Ascending aorta (tissue), 2 donors: ENCODE measurements at regions not wholly inside any gene's neighbourhood (a gene's known extent, or its start where the extent isn't known, plus 50 kb on each side); places are given as distances from the start of the nearest gene placed in this dataset.
"Not testable (repeated sequence)": the region's sequence is repeated elsewhere in the genome, so short reads cannot be mapped to it uniquely, and the experiment has no call there.

ENCODE experiments used
- DNase-seq, 2 donors: peaks; one replicate each; pipeline ENCODE4 v3.0.0-alpha.2; 2019; ENCODE audit warnings: low spot score in 2 of 2
- H3K27ac ChIP-seq, 2 donors: fragments of 200-600 bp; sonication (generic); one replicate each; pipeline ENCODE4 v1.5.1; 2016 to 2017; ENCODE audit warnings: mild to moderate bottlenecking in 1 of 2
- H3K27me3 ChIP-seq: fragments of 200-600 bp; sonication (generic); one replicate; pipeline ENCODE4 v1.5.1; 2017
- H3K36me3 ChIP-seq, 2 donors: fragments of 200-600 bp; sonication (generic); one replicate each; pipeline ENCODE4 v1.5.1; 2016
- H3K4me1 ChIP-seq, 2 donors: fragments of 200-600 bp; sonication (generic); one replicate each; pipeline ENCODE4 v1.5.1; 2016 to 2017; ENCODE audit warnings: mild to moderate bottlenecking in 1 of 2
- H3K4me3 ChIP-seq, 2 donors: fragments of 200-600 bp; sonication (generic); one replicate each; pipeline ENCODE4 v1.5.1; 2016 to 2017; ENCODE audit warnings: mild to moderate bottlenecking in 1 of 2
- H3K9me3 ChIP-seq, 2 donors: fragments of 200-600 bp; sonication (generic); one replicate each; pipeline ENCODE4 v1.5.1; 2016
- CTCF ChIP-seq, 3 experiments: fragments of 200-600 bp in 2 of 3; fragments of 450-650 bp in 1 of 3; sonication (generic) in 2 of 3; IDR thresholded peaks; one replicate each; pipeline ENCODE4 v1.5.1; 2016 to 2019; ENCODE audit warnings: antibody characterized with exemption in 3 of 3, mild to moderate bottlenecking in 1 of 3, moderate library complexity in 1 of 3
- intact Hi-C: fragments of 100-400 bp; cut with DNase I; formaldehyde crosslinking; loops from one replicate; pipeline ENCODE4 v1.15.1; 2023

GRCh38 chr6:137715589-137716045 lies 151.4 kb upstream of the TNFAIP3 start:
- TF ChIP-seq CTCF (IDR thresholded peaks at IDR 0.05) = no peak
- DNase-seq = no peak
- Histone ChIP-seq H3K36me3 (no peaks in the 10 kb centered on the region), H3K4me3 (no peak overlapping the region), H3K27me3 (no peaks in the 10 kb centered on the region), H3K27ac (no peak overlapping the region), H3K4me1 (no peaks in the 10 kb centered on the region), H3K9me3 (no peaks in the 10 kb centered on the region)
- intact Hi-C loops = no loop called here

DNA sequence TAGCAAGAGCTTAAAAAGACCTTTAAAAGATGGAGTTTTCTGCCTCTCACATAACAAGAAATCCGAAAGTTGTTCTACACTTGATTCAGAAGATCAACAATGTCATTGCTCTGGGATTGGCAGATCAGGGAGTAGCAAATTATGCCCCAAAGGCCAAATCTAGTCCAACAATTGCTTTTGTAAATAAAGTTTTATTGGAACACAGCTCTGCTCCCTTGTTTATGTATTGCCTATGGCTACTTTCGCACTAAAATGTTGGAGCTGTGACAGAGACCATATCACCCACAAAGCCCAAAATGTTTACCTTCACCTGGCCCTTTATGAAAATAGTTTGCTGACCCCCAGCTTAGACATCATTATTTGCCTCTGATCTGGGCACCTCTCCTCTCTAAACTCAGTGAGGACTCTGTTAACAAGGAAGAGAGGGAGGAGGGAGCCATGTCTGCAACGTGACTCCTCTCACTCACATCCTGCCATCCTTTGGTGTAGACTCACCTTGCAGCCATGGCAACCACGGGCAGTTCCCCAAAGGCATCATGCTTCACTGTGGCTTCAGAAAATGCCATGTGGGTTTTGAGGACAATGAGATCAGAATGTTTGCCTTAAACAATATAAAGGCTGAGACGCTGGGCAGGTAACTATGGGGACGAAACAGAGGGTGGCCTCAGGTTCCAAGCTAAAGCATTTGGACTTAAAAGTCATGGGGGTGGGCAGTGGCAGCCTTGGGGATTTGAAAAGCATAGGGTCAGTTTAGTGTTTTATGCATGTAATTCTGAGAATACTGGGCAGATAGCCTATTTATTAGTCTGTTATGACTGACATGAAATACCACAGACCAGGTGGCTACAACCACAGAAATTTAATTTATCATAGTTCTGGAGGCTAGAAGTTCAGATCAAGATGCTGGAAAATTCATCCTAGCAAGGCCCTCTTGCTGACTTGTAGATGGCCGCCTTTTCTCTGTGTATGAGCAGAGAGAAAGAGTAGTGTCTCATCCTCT lies 149.7 kb upstream of the TNFAIP3 start:
- H3K27ac ChIP-seq = no peak overlapping the region
- H3K4me1 ChIP-seq = no peaks in the 10 kb centered on the region
- no peaks in the 10 kb centered on the region for H3K9me3 ChIP-seq
- intact Hi-C loops = no loop called here
- TF ChIP-seq CTCF (IDR thresholded peaks at IDR 0.05) = no peak
- H3K27me3 ChIP-seq = no peaks in the 10 kb centered on the region
- no peak for DNase-seq
- H3K4me3 ChIP-seq = no peak overlapping the region
- no peaks in the 10 kb centered on the region for H3K36me3 ChIP-seq

DNA sequence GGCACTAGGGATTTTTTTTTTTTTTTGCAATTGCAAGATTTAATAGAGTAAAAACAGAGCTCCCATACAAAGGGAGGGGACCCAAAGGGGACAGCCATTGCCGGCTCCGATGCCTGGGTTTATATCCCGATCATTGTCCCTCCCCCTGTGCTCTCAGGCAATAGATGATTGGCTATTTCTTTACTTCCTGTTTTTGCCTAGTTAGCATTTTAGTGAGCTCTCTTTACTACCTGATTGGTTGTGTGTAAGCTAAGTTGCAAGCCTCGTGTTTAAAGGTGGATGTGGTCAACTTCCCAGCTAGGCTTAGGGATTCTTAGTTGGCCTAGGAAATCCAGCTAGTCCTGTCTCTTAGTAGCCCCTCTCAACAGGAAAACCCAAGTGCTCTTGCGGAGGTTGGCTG lies 148.2 kb upstream of the TNFAIP3 start:
- H3K9me3 ChIP-seq = not testable (repeated sequence)

GRCh38 chr6:137722749-137723272 lies 144.2 kb upstream of the TNFAIP3 start:
- Histone ChIP-seq H3K9me3 (no peaks in the 10 kb centered on the region), H3K27me3 (no peaks in the 10 kb centered on the region), H3K4me1 (no peaks in the 10 kb centered on the region), H3K27ac (no peak overlapping the region), H3K36me3 (no peaks in the 10 kb centered on the region), H3K4me3 (no peak overlapping the region)
- TF ChIP-seq CTCF (IDR thresholded peaks at IDR 0.05) = no peak
- DNase-seq = no peak
- intact Hi-C loops = loop anchor here (5.0 kb wide), 1 partner anchor 89 kb away; no protein-coding TSS in a partner anchor

More for the DNA sequence above, 148.2 kb upstream of the TNFAIP3 start:
- DNase-seq, H3K27me3 ChIP-seq, H3K27ac ChIP-seq, H3K4me3 ChIP-seq, H3K36me3 ChIP-seq, H3K4me1 ChIP-seq, intact Hi-C loops: not testable (repeated sequence)

- no peak overlapping the region for H3K27ac ChIP-seq
- H3K4me1 ChIP-seq = no peaks in the 10 kb centered on the region
- H3K4me3 ChIP-seq = no peak overlapping the region
- no peak for DNase-seq
- no peaks in the 10 kb centered on the region for H3K36me3 ChIP-seq
- intact Hi-C loops = loop anchor here (5.0 kb wide), 1 partner anchor 89 kb away; no protein-coding TSS in a partner anchor
- H3K9me3 ChIP-seq = no peaks in the 10 kb centered on the region
- no peak for TF ChIP-seq CTCF (IDR thresholded peaks at IDR 0.05)
- H3K27me3 ChIP-seq = no peaks in the 10 kb centered on the region
Measured at GRCh38 chr6:137723273-137724017, 143.6 kb upstream of the TNFAIP3 start.
